A549 (cell line): ENCODE measurements at regions not wholly inside any gene's neighbourhood (a gene's known extent, or its start where the extent isn't known, plus 50 kb on each side); places are given as distances from the start of the nearest gene placed in this dataset.

Source experiments
- ATAC-seq, 2 experiments: fragments of 200-7000 bp in 1 of 2; fragments of >200 bp in 1 of 2; cut with Nextera tagmentation in 1 of 2; cut with Tn5 transposase in 1 of 2; 3 replicates each; pipeline versions ENCODE4 v1.8.0 to v1.9.1; 2018 to 2020; ENCODE audit warnings: mild to moderate bottlenecking in 1 of 2, moderate library complexity in 1 of 2
- CTCF ChIA-PET: fragments of 300-600 bp; sonication (Branson Sonifier 250); formaldehyde crosslinking; extraction: SDS; loops from one replicate; lab custom pipeline; 2021; ENCODE audit warnings: antibody characterized with exemption, inconsistent platforms; lab: Yijun Ruan, JAX
- POLR2A ChIA-PET: fragments of 350-600 bp; formaldehyde crosslinking; extraction: SDS; loops from one replicate; lab custom pipeline; 2021; ENCODE audit warnings: antibody characterized with exemption, inconsistent platforms; lab: Yijun Ruan, JAX
- DNase-seq, 2 experiments: peaks; one replicate each; pipeline versions ENCODE4 v3.0.0 to v3.0.0-alpha.2; 2011 to 2016; ENCODE audit warnings: low read depth in 1 of 2, low spot score in 1 of 2
- FAIRE-seq: peaks from 2 replicates; lab custom pipeline; 2011; peaks lifted over from hg19 to GRCh38; lab: Jason Lieb, UNC
- H3K27ac ChIP-seq, 2 experiments: fragments of >200 bp; sonication (Bioruptor Twin); formaldehyde crosslinking; 3 replicates each; pipeline ENCODE4 v1.5.1; 2016 to 2017
- H3K4me1 ChIP-seq: fragments of >200 bp; sonication (Bioruptor Twin); formaldehyde crosslinking; 3 replicates; pipeline ENCODE4 v1.6.1; 2016
- H3K4me2 ChIP-seq: fragments of >200 bp; sonication (Bioruptor Twin); formaldehyde crosslinking; 3 replicates; pipeline ENCODE4 v1.6.1; 2016
- H3K4me3 ChIP-seq: fragments of >200 bp; sonication (Bioruptor Twin); formaldehyde crosslinking; 3 replicates; pipeline ENCODE4 v1.5.1; 2016
- H3K9me3 ChIP-seq: fragments of >200 bp; sonication (Bioruptor Twin); formaldehyde crosslinking; 3 replicates; pipeline ENCODE4 v1.6.1; 2016
- BHLHE40 ChIP-seq: IDR thresholded peaks from 2 replicates; pipeline ENCODE4 v1.6.1; 2012; ENCODE audit warnings: low read depth, low read length, inconsistent platforms
- CBX2 ChIP-seq: fragments of 200-600 bp; sonication (generic); IDR thresholded peaks from 2 replicates; pipeline ENCODE4 v1.6.1; 2016; ENCODE audit warnings: low read depth, mild to moderate bottlenecking, borderline replicate concordance
- CBX8 ChIP-seq: fragments of 200-600 bp; sonication (generic); IDR thresholded peaks from 2 replicates; pipeline ENCODE4 v1.6.1; 2016
- CEBPB ChIP-seq, 2 experiments: fragments of >200 bp in 1 of 2; sonication (Bioruptor Twin) in 1 of 2; formaldehyde crosslinking in 1 of 2; IDR thresholded peaks; 2 replicates each; pipeline ENCODE4 v1.6.1; 2012 to 2016
- ESRRA ChIP-seq: fragments of 150-350 bp; IDR thresholded peaks from 2 replicates; pipeline ENCODE4 v1.6.1; 2014; ENCODE audit warnings: mild to moderate bottlenecking, low read length, borderline replicate concordance
- FOSL2 ChIP-seq, 2 experiments: fragments of 450-650 bp in 1 of 2; fragments of >200 bp in 1 of 2; sonication (Bioruptor Twin) in 1 of 2; formaldehyde crosslinking; IDR thresholded peaks; 2 replicates each; pipeline versions ENCODE4 v1.5.0 to v1.6.1; 2016 to 2020; ENCODE audit warnings: mild to moderate bottlenecking in 1 of 2, moderate library complexity in 1 of 2
- HEYL ChIP-seq: fragments of 250-450 bp; sonication (Bioruptor Pico); IDR thresholded peaks from 2 replicates; pipeline ENCODE4 v1.8.0; 2021; ENCODE audit warnings: mild to moderate bottlenecking, moderate library complexity
- KDM1A ChIP-seq: fragments of 200-600 bp; sonication (generic); IDR thresholded peaks from 2 replicates; pipeline ENCODE4 v1.6.1; 2016; ENCODE audit warnings: low read depth, mild to moderate bottlenecking
- MAFK ChIP-seq: fragments of 450-650 bp; IDR thresholded peaks from 2 replicates; pipeline ENCODE4 v1.6.1; 2014; ENCODE audit not compliant: partially characterized antibody
- NR3C1 ChIP-seq: fragments of >200 bp; sonication (Bioruptor Twin); formaldehyde crosslinking; IDR thresholded peaks from 3 replicates; pipeline ENCODE4 v1.6.1; 2017
- PHF8 ChIP-seq: fragments of 200-600 bp; sonication (generic); IDR thresholded peaks from 2 replicates; pipeline ENCODE4 v1.6.1; 2016; ENCODE audit warnings: low read depth, mild to moderate bottlenecking, antibody characterized with exemption, moderate library complexity, borderline replicate concordance
- POLR2A ChIP-seq: IDR thresholded peaks from 2 replicates; pipeline ENCODE4 v1.6.1; 2012; ENCODE audit warnings: mild to moderate bottlenecking, low read length
- RARB ChIP-seq: fragments of 250-450 bp; sonication (Bioruptor Pico); IDR thresholded peaks from 2 replicates; pipeline ENCODE4 v1.8.0; 2021; ENCODE audit warnings: mild to moderate bottlenecking, moderate library complexity
- RCOR1 ChIP-seq: fragments of 150-350 bp; IDR thresholded peaks from 2 replicates; pipeline ENCODE4 v1.6.1; 2014; ENCODE audit warnings: antibody characterized with exemption, low read length, low read depth
- SMC3 ChIP-seq: fragments of >200 bp; sonication (Bioruptor Twin); formaldehyde crosslinking; IDR thresholded peaks from 3 replicates; pipeline ENCODE4 v1.6.1; 2018; ENCODE audit warnings: inconsistent platforms
- ZSCAN20 ChIP-seq: fragments of 250-450 bp; sonication (Bioruptor Pico); IDR thresholded peaks from 2 replicates; pipeline ENCODE4 v1.8.0; 2022; ENCODE audit warnings: mild to moderate bottlenecking, moderate library complexity
- WGBS: methylation state at CpG from one replicate; pipeline ENCODE4 v1.1.6; 2017; ENCODE audit errors: missing lambda C conversion rate; 5-methylcytosine and 5-hydroxymethylcytosine counted together
- TF ChIP-seq, protein P1 (sequence below): fragments of 450-650 bp; IDR thresholded peaks from 2 replicates; pipeline ENCODE4 v1.6.1; 2014; ENCODE audit warnings: antibody characterized with exemption
- TF ChIP-seq, protein P2 (sequence below): IDR thresholded peaks from 2 replicates; pipeline ENCODE4 v1.6.1; 2012; ENCODE audit warnings: low read depth, borderline replicate concordance
- TF ChIP-seq, protein P3 (sequence below): IDR thresholded peaks from 2 replicates; pipeline ENCODE4 v1.6.1; 2012
- TF ChIP-seq, protein P4 (sequence below): fragments of >200 bp; sonication (Bioruptor Twin); formaldehyde crosslinking; IDR thresholded peaks from 2 replicates; pipeline ENCODE4 v1.6.1; 2016
- TF ChIP-seq, protein P5 (sequence below): fragments of 200-600 bp; sonication (generic); IDR thresholded peaks from 2 replicates; pipeline ENCODE4 v1.6.1; 2016; ENCODE audit warnings: antibody characterized with exemption, mild to moderate bottlenecking, moderate library complexity
- TF ChIP-seq, protein P6 (sequence below): fragments of >200 bp; sonication (Bioruptor Twin); formaldehyde crosslinking; IDR thresholded peaks from 3 replicates; pipeline ENCODE4 v1.5.1; 2016

DNA sequence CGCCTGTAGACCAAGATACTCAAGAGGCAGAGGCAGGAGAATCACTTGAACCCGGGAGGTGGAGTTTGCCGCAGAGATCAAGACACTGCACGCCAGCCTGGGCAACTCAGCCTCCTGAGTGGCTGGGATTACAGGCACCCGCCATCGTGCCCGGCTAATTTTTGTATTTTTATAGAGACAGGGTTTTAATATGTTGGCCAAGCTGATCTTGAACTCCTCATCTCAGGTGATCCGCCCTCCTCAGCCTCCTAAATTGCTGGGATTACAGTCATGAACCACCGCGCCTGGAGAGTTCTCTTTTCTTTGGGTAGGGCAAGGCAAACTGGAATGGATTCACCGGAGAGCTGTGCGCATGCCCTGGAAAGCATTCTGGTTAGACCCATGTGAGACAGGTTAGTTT lies 179.3 kb upstream of the ALG10B start:
- Histone ChIP-seq H3K4me1 (peaks cover 13% of the 10 kb centered on the region; the same call in 2 of the 3 replicates), H3K4me2 (no peak overlapping the region), H3K9me3 (no peaks in the 10 kb centered on the region), H3K27ac (no peak overlapping the region), H3K4me3 (no peak overlapping the region)
- CTCF ChIA-PET: interaction anchor here (0.7 to 2.1 kb wide), 8 partner anchors 13 to 179 kb away, joined by 3 to 19 read pairs (median 4); partner anchors contain the start of gene ALG10B
- DNase-seq (no peak), ATAC-seq (no peak), FAIRE-seq (no peak)
- WGBS: 91% methylated on average over 12 of the region's 12 CpGs
- TF ChIP-seq NR3C1: no peak
- TF ChIP-seq, protein P1, sequence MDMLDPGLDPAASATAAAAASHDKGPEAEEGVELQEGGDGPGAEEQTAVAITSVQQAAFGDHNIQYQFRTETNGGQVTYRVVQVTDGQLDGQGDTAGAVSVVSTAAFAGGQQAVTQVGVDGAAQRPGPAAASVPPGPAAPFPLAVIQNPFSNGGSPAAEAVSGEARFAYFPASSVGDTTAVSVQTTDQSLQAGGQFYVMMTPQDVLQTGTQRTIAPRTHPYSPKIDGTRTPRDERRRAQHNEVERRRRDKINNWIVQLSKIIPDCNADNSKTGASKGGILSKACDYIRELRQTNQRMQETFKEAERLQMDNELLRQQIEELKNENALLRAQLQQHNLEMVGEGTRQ: no peak
- TF ChIP-seq, protein P2, sequence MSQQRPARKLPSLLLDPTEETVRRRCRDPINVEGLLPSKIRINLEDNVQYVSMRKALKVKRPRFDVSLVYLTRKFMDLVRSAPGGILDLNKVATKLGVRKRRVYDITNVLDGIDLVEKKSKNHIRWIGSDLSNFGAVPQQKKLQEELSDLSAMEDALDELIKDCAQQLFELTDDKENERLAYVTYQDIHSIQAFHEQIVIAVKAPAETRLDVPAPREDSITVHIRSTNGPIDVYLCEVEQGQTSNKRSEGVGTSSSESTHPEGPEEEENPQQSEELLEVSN: no peak
- no peak for TF ChIP-seq KDM1A
- TF ChIP-seq ZSCAN20: no peak
- TF ChIP-seq, protein P3, sequence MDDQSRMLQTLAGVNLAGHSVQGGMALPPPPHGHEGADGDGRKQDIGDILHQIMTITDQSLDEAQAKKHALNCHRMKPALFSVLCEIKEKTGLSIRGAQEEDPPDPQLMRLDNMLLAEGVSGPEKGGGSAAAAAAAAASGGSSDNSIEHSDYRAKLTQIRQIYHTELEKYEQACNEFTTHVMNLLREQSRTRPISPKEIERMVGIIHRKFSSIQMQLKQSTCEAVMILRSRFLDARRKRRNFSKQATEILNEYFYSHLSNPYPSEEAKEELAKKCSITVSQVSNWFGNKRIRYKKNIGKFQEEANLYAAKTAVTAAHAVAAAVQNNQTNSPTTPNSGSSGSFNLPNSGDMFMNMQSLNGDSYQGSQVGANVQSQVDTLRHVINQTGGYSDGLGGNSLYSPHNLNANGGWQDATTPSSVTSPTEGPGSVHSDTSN: no peak
- TF ChIP-seq CBX8: no peak
- POLR2A ChIA-PET: interaction anchor here (1.2 kb wide), 1 partner anchor 179 kb away, joined by 3 read pairs; the partner anchor contains the start of gene ALG10B

DNA sequence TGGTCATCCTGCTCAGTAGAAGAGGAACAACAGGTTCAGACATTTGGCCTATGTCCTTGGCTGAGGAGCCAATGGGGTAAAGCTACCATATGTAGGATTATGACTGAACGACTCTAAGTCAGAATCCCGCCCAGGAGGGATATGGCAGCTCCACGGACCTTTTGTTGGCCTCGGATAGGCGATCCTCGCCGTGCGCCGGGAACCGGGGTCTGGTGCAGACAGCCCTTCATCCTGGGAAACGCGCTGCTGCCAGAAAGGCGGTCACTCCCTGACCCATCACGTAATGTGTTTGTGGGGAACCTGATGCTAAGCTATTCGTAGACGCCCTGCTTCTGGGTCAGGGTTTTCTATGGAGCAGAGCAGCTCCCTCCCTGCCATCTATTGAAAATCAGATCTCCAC lies 178.9 kb upstream of the ALG10B start:
- peak in 1 of 2 experiments; percentile 9; a peak in 3 of 6 replicates for ATAC-seq
- Histone ChIP-seq H3K9me3 (no peaks in the 10 kb centered on the region), H3K27ac (peak overlapping the region in 1 of 2 experiments; percentile 85; a peak in 3 of 6 replicates), H3K4me2 (no peak overlapping the region; the same call in 2 of the 3 replicates), H3K4me3 (no peak overlapping the region; the same call in 2 of the 3 replicates), H3K4me1 (peaks cover 12% of the 10 kb centered on the region; the same call in 1 of the 3 replicates)
- WGBS: 84% methylated on average over 16 of the region's 16 CpGs
- no peak for FAIRE-seq
- CTCF ChIA-PET: interaction anchor here (0.6 to 2.1 kb wide), 9 partner anchors 13 to 795 kb away, joined by 3 to 19 read pairs (median 3); partner anchors contain the start of gene ALG10B
- POLR2A ChIA-PET: interaction anchor here (1.2 kb wide), 1 partner anchor 179 kb away, joined by 3 read pairs; the partner anchor contains the start of gene ALG10B
- TF ChIP-seq MAFK (no peak), HEYL (CRISPR knock-in tag) (no peak), PHF8 (no peak), BHLHE40 (no peak), POLR2A (no peak), SMC3 (no peak), FOSL2 (IDR thresholded peaks at IDR 0.05) (no peak), FOSL2 (CRISPR knock-in tag; IDR thresholded peaks at IDR 0.05) (no peak), ESRRA (no peak), CBX2 (no peak), RARB (CRISPR knock-in tag) (no peak), RCOR1 (no peak), CEBPB (IDR thresholded peaks at IDR 0.05) (no peak)
- TF ChIP-seq, protein P4, sequence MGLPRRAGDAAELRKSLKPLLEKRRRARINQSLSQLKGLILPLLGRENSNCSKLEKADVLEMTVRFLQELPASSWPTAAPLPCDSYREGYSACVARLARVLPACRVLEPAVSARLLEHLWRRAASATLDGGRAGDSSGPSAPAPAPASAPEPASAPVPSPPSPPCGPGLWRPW: no peak
- TF ChIP-seq, protein P5, sequence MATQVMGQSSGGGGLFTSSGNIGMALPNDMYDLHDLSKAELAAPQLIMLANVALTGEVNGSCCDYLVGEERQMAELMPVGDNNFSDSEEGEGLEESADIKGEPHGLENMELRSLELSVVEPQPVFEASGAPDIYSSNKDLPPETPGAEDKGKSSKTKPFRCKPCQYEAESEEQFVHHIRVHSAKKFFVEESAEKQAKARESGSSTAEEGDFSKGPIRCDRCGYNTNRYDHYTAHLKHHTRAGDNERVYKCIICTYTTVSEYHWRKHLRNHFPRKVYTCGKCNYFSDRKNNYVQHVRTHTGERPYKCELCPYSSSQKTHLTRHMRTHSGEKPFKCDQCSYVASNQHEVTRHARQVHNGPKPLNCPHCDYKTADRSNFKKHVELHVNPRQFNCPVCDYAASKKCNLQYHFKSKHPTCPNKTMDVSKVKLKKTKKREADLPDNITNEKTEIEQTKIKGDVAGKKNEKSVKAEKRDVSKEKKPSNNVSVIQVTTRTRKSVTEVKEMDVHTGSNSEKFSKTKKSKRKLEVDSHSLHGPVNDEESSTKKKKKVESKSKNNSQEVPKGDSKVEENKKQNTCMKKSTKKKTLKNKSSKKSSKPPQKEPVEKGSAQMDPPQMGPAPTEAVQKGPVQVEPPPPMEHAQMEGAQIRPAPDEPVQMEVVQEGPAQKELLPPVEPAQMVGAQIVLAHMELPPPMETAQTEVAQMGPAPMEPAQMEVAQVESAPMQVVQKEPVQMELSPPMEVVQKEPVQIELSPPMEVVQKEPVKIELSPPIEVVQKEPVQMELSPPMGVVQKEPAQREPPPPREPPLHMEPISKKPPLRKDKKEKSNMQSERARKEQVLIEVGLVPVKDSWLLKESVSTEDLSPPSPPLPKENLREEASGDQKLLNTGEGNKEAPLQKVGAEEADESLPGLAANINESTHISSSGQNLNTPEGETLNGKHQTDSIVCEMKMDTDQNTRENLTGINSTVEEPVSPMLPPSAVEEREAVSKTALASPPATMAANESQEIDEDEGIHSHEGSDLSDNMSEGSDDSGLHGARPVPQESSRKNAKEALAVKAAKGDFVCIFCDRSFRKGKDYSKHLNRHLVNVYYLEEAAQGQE: no peak
- TF ChIP-seq, protein P6, sequence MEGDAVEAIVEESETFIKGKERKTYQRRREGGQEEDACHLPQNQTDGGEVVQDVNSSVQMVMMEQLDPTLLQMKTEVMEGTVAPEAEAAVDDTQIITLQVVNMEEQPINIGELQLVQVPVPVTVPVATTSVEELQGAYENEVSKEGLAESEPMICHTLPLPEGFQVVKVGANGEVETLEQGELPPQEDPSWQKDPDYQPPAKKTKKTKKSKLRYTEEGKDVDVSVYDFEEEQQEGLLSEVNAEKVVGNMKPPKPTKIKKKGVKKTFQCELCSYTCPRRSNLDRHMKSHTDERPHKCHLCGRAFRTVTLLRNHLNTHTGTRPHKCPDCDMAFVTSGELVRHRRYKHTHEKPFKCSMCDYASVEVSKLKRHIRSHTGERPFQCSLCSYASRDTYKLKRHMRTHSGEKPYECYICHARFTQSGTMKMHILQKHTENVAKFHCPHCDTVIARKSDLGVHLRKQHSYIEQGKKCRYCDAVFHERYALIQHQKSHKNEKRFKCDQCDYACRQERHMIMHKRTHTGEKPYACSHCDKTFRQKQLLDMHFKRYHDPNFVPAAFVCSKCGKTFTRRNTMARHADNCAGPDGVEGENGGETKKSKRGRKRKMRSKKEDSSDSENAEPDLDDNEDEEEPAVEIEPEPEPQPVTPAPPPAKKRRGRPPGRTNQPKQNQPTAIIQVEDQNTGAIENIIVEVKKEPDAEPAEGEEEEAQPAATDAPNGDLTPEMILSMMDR: no peak
- no peak for DNase-seq
